GM19452 (cell line): ENCODE measurements at regions not wholly inside any gene's neighbourhood (a gene's known extent, or its start where the extent isn't known, plus 50 kb on each side); places are given as distances from the start of the nearest gene placed in this dataset.
"Not testable (repeated sequence)": the region's sequence is repeated elsewhere in the genome, so short reads cannot be mapped to it uniquely, and the experiment has no call there.

Experiments
- ATAC-seq: cut with Tn5 transposase; IDR thresholded peaks from one replicate; pipeline ENCODE4 v1.9.1; 2021; ENCODE audit not compliant: unreplicated experiment

- ATAC-seq = no peak
Measured at GRCh38 chr17:16870253-16871245, 101.4 kb downstream of the TNFRSF13B start.

GRCh38 chr17:16869531-16870252, 102.2 kb downstream of the TNFRSF13B start:
- ATAC-seq = not testable (repeated sequence)

- not testable (repeated sequence) for ATAC-seq
Measured at GRCh38 chr17:16868616-16869015, 103.3 kb downstream of the TNFRSF13B start.

GRCh38 chr17:16867545-16867944, 104.4 kb downstream of the TNFRSF13B start:
- ATAC-seq = not testable (repeated sequence)

GRCh38 chr17:16866841-16867240, 105.1 kb downstream of the TNFRSF13B start:
- ATAC-seq = not testable (repeated sequence)

- ATAC-seq = no peak
Measured at GRCh38 chr17:16866436-16866835, 105.5 kb downstream of the TNFRSF13B start.

- ATAC-seq = not testable (repeated sequence)
Measured at GRCh38 chr17:16865704-16866103, 106.2 kb downstream of the TNFRSF13B start.

- ATAC-seq = not testable (repeated sequence)
Measured at GRCh38 chr17:16865077-16865613, 106.8 kb downstream of the TNFRSF13B start.

- ATAC-seq = not testable (repeated sequence)
Measured at GRCh38 chr17:16864462-16865076, 107.3 kb downstream of the TNFRSF13B start.

- ATAC-seq = not testable (repeated sequence)
Measured at GRCh38 chr17:16861152-16861551, 110.8 kb downstream of the TNFRSF13B start.

GRCh38 chr17:16860467-16860866, 111.5 kb downstream of the TNFRSF13B start:
- not testable (repeated sequence) for ATAC-seq

- not testable (repeated sequence) for ATAC-seq
Measured at GRCh38 chr17:16859515-16859914, 112.4 kb downstream of the TNFRSF13B start.

GRCh38 chr17:16857746-16858145, 114.2 kb downstream of the TNFRSF13B start:
- not testable (repeated sequence) for ATAC-seq

- ATAC-seq = not testable (repeated sequence)
Measured at GRCh38 chr17:16856846-16857245, 115.1 kb downstream of the TNFRSF13B start.

GRCh38 chr17:16856171-16856570, 115.7 kb downstream of the TNFRSF13B start:
- not testable (repeated sequence) for ATAC-seq

GRCh38 chr17:16854636-16855035, 117.3 kb downstream of the TNFRSF13B start:
- ATAC-seq = not testable (repeated sequence)

GRCh38 chr17:16853661-16854320, 118.1 kb downstream of the TNFRSF13B start:
- no peak for ATAC-seq

- not testable (repeated sequence) for ATAC-seq
Measured at GRCh38 chr17:16849861-16850260, 122.1 kb downstream of the TNFRSF13B start.

- not testable (repeated sequence) for ATAC-seq
Measured at GRCh38 chr17:16848997-16849396, 122.9 kb downstream of the TNFRSF13B start.

- not testable (repeated sequence) for ATAC-seq
Measured at GRCh38 chr17:16845098-16845497, 126.8 kb downstream of the TNFRSF13B start.
